Mononuclear cell (primary cell): ENCODE measurements at regions not wholly inside any gene's neighbourhood (a gene's known extent, or its start where the extent isn't known, plus 50 kb on each side); places are given as distances from the start of the nearest gene placed in this dataset.

Source experiments
- H3K27me3 ChIP-seq: 2 replicates; pipeline ENCODE4 v1.6.0; 2011; ENCODE audit warnings: low read length, control low read depth; ENCODE audit not compliant: insufficient read depth
- H3K4me1 ChIP-seq: 2 replicates; pipeline ENCODE4 v1.5.1; 2011; ENCODE audit warnings: mild to moderate bottlenecking, low read length, control low read depth; ENCODE audit not compliant: insufficient read depth
- H3K4me3 ChIP-seq: 2 replicates; pipeline ENCODE4 v1.5.1; 2011; ENCODE audit warnings: mild to moderate bottlenecking, low read length, moderate library complexity
- H3K9me3 ChIP-seq: 2 replicates; pipeline ENCODE4 v1.5.1; 2011; ENCODE audit warnings: low read depth, mild to moderate bottlenecking, control low read depth, low read length

DNA sequence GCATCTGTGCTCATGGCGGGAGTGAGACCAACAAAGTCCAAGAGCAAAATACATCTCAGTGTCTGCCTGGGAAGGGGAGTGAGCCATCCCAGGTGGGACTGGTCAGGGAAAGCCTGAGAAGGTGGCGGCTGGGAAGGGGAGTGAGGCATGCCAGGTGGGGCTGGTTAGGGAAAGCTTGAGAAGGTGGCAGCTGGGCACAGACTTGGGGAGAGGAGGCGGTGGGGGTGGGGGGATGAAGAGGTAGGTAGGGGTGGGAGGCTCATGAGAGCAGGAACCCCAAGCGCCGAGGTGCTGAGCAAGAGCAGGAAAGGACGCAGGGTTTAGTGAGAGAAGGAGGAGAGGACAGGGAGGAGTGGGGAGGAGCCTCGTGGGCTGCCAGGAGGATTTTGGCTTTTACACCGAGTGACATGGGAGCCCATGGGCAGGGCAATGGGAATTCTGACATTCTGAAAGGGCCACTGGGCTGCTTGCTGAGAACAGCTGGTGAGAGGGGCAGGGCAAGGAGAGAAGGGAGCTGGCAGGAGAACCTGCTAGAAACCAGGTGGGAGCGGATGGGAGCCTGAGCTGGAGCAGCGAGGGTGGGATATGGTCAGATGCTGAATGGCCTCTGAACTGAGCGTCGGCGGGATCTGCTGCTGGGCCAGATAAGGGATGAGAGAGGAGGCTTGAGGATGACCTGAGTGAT lies 256.1 kb upstream of the RPL38 start:
- Histone ChIP-seq H3K4me1 (peaks cover 8% of the 10 kb centered on the region), H3K9me3 (no peaks in the 10 kb centered on the region), H3K4me3 (no peak overlapping the region), H3K27me3 (peaks cover 4% of the 10 kb centered on the region)

DNA sequence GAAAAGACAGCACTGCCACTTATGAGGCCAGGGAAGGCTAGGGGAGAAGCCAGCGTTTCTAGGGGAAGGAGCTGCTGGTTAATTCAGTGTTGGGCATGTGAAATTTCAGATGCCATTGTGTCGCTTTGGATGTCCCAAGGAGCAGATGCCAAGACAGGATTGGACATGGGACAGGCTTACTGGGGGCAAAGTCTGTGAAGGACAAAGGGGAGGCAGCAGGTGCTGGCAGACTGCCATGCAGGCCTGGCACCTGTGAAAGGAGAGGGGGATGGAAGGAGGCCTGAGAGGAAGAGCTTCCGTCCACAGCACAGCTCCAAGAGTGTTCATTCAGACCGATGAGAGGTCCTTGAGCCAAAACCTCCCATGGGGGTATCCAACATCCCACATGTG lies 255.5 kb upstream of the RPL38 start:
- Histone ChIP-seq H3K9me3 (no peaks in the 10 kb centered on the region), H3K4me3 (no peak overlapping the region), H3K4me1 (peaks cover 13% of the 10 kb centered on the region), H3K27me3 (peaks cover 6% of the 10 kb centered on the region)

DNA sequence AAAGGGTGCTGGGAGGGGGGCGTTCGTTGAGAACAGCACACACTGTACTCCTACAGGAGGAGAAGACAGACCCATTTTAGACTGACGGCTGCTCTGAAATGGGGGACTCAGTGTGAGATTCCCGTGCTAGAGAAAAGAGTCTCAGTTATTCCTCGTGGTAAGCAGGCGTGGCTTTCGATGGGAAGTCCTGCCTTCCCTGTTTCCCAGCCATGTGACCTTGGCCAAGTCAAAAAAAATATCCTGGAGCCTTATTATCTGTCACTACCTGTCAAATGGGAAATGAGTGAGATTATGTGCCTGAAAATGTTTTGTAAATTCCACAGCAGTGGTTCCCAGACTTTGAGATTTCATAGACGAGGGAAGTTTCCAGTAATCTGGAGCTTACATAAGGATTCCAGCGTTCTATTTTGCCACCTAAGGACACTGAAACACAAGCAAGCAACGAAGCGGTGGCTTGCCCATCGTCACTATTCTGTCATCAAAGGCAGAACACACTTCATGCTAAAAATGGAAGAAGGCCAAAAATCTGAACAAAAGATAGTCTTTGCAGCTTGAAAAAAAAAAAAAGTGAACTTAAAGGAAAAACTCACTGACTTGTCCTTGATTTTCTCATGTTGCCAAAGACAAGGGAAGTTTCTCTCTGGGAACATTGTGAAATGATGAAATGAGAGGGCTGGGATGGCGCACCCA lies 253.4 kb upstream of the RPL38 start:
- Histone ChIP-seq H3K27me3 (peaks cover 13% of the 10 kb centered on the region), H3K9me3 (no peaks in the 10 kb centered on the region), H3K4me1 (peaks cover 16% of the 10 kb centered on the region), H3K4me3 (no peak overlapping the region)

- no peaks in the 10 kb centered on the region for H3K9me3 ChIP-seq
- H3K4me3 ChIP-seq, result no peak overlapping the region
- peaks cover 16% of the 10 kb centered on the region for H3K4me1 ChIP-seq
- H3K27me3 ChIP-seq, result peaks cover 13% of the 10 kb centered on the region
Measured at GRCh38 chr17:73950593-73950914, 252.9 kb upstream of the RPL38 start.

- Histone ChIP-seq H3K27me3 (peaks cover 13% of the 10 kb centered on the region), H3K4me3 (no peak overlapping the region), H3K4me1 (peaks cover 16% of the 10 kb centered on the region), H3K9me3 (no peaks in the 10 kb centered on the region)
Measured at GRCh38 chr17:73952082-73952479, 251.4 kb upstream of the RPL38 start.

- H3K4me1 ChIP-seq, result peaks cover 16% of the 10 kb centered on the region
- peaks cover 13% of the 10 kb centered on the region for H3K27me3 ChIP-seq
- H3K9me3 ChIP-seq, result no peaks in the 10 kb centered on the region
- no peak overlapping the region for H3K4me3 ChIP-seq
Measured at GRCh38 chr17:73952480-73953205, 250.8 kb upstream of the RPL38 start.

DNA sequence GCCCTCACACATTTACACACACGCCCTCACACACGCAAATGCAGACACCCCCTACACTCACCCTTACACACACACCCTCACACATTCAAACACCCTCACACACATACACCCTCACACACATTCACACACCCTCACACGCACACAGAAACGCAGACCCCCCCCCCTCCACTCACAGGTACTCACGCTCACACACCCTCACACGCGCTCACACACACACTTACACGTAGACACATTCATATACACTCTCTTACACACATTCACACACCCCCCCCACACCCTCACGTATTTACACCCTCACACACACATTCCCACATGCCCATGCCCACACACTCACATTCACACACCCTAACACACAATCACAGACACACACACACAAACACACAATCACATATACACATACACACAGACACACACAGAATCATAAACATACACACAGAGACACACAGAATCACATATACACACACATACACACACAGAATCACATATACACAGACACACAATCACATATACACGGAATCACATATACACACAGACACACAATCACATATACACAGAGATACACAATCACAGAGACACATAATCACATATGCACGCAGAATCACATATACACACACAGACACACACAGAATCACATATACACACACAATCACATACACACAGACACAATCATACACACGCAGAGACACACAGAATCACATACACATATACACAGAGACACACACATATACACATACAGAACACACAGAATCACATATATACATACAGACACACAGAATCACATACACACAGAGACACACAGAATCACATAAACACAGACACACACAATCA lies 250.1 kb upstream of the RPL38 start:
- Histone ChIP-seq H3K9me3 (no peaks in the 10 kb centered on the region), H3K4me3 (no peak overlapping the region), H3K4me1 (peaks cover 16% of the 10 kb centered on the region), H3K27me3 (peaks cover 13% of the 10 kb centered on the region)

- peaks cover 13% of the 10 kb centered on the region for H3K27me3 ChIP-seq
- H3K9me3 ChIP-seq, result no peaks in the 10 kb centered on the region
- H3K4me1 ChIP-seq, result peaks cover 20% of the 10 kb centered on the region
- no peak overlapping the region for H3K4me3 ChIP-seq
Measured at GRCh38 chr17:73954951-73955350, 248.5 kb upstream of the RPL38 start.

DNA sequence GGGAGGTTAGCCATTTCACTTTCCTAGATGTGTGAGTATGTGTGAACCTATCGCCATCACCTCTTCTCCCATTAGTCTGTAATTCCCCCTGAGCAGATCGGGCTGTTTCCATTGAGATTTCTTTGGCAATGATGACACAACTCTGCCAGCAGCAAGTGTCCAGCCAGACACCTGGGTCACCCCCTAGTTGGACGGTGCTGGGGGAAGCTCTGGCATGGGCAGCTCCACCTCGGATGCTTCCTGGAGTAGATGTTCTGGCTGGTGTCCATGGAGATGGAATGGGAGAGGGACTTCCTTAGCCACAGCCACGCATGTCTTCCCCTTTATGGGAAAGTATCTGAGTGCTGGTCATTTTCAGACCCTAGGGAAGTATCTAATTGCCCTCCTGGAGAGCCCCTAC lies 247.9 kb upstream of the RPL38 start:
- H3K9me3 ChIP-seq, result no peaks in the 10 kb centered on the region
- no peak overlapping the region for H3K4me3 ChIP-seq
- peaks cover 20% of the 10 kb centered on the region for H3K4me1 ChIP-seq
- H3K27me3 ChIP-seq, result peaks cover 13% of the 10 kb centered on the region

DNA sequence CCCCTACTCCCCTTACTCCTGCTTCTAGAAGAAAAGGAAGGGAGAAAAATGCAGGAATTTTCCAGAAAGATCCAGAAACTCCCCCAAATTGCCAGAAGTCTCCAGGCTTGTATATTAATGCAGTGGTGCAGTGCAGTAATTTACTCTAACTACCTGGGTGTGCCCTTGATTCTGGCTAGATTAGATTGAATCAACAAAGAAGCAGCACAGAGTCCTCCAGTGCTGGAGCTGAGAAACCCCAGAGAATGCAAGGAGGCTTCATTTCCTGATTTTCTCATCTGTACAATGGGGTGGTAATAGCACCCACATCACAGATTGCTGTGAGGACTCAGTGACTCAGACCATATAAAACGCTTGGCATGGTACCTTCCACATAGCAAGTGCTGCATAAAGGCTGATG lies 247.3 kb upstream of the RPL38 start:
- H3K4me1 ChIP-seq, result peaks cover 20% of the 10 kb centered on the region
- H3K9me3 ChIP-seq, result no peaks in the 10 kb centered on the region
- no peak overlapping the region for H3K4me3 ChIP-seq
- peaks cover 13% of the 10 kb centered on the region for H3K27me3 ChIP-seq

DNA sequence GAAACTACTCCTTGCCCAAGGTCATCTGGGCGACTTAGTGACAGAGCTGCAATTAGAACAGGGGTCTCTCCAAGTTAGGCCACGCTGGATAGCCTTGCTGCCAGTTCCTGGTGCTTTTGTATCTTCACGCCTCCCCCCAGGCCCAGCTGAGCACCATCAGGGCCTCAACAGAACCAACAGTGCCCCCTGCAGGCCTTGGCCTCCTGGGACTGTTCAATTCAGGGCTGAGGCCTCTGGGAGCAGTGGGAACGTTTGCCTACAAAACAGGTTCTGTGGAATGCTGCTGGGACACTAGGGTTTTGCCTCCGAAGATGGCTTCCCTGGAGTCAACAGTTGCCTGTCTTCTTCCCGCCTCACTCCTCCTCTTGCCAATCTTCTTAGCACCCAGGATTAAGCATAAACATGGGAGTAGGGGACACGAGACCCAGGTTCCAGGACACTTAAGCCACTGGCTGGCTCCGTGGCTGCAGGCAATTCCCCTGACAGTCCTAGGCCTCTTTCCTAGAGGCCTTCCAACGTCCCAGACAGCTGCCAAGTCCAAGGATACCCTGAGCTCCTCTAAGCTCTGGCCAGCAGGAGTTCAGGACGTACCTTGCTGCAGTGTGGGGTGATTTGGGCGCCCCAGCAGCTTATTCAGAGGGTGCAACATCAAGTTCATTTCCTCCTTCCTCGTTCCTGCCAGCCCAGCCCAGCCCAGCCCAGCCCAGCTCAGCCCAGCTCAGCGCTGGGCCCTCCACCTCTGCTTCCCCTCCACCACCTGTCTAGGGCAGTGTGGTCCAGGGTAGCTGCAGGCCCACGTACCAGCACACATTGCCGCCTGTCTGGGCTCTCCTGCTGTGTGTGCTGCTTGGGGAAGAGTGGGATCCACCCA lies 246.6 kb upstream of the RPL38 start:
- H3K4me1 ChIP-seq, result peaks cover 19% of the 10 kb centered on the region
- no peak overlapping the region for H3K4me3 ChIP-seq
- no peaks in the 10 kb centered on the region for H3K9me3 ChIP-seq
- peaks cover 13% of the 10 kb centered on the region for H3K27me3 ChIP-seq

GRCh38 chr17:73957564-73957963 lies 245.9 kb upstream of the RPL38 start:
- Histone ChIP-seq H3K4me3 (no peak overlapping the region), H3K9me3 (no peaks in the 10 kb centered on the region), H3K27me3 (peaks cover 8% of the 10 kb centered on the region), H3K4me1 (peaks cover 11% of the 10 kb centered on the region)

DNA sequence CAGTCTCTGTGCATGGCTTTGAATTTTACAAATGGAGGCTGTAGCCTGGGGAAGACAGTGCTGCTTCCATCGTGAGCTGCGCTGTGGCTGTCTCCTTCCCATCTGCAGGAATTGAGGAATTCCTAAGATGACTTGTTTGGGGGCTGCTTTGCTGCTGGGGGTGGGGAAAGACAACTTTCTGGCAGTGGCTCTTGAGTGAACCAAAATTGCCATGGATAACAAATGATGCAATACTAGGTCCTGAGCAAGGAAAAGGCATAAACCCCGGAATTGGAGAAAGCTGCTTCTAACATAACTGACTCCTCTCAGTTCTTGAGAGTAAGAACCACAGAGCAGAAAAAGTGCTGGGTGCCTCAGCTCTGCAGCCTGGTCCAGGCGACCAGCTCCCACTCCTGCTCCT lies 245.0 kb upstream of the RPL38 start:
- Histone ChIP-seq H3K4me3 (no peak overlapping the region), H3K4me1 (peaks cover 4% of the 10 kb centered on the region), H3K27me3 (peaks cover 2% of the 10 kb centered on the region), H3K9me3 (no peaks in the 10 kb centered on the region)

GRCh38 chr17:73960469-73960868 lies 243.0 kb upstream of the RPL38 start:
- Histone ChIP-seq H3K4me1 (peaks cover 4% of the 10 kb centered on the region), H3K9me3 (no peaks in the 10 kb centered on the region), H3K4me3 (no peak overlapping the region), H3K27me3 (no peaks in the 10 kb centered on the region)
